D721Med (cell line): ENCODE measurements at regions not wholly inside any gene's neighbourhood (a gene's known extent, or its start where the extent isn't known, plus 50 kb on each side); places are given as distances from the start of the nearest gene placed in this dataset.
A peak's percentile ranks its signal among the peaks of the same experiment; 100 is the strongest.
"Not testable (repeated sequence)": the region's sequence is repeated elsewhere in the genome, so short reads cannot be mapped to it uniquely, and the experiment has no call there.

Experiments used
- DNase-seq: peaks from one replicate; pipeline ENCODE4 v3.0.0; 2011; ENCODE audit warnings: low spot score; ENCODE audit not compliant: insufficient read length
- FAIRE-seq: peaks from 2 replicates; lab custom pipeline; 2011; peaks lifted over from hg19 to GRCh38; lab: Jason Lieb, UNC
- TF ChIP-seq, protein P1 (sequence below): IDR thresholded peaks from 2 replicates; pipeline ENCODE4 v1.5.1; 2012; ENCODE audit warnings: mild to moderate bottlenecking, control low read depth; ENCODE audit not compliant: insufficient read depth; ENCODE audit errors: missing control alignments

DNA sequence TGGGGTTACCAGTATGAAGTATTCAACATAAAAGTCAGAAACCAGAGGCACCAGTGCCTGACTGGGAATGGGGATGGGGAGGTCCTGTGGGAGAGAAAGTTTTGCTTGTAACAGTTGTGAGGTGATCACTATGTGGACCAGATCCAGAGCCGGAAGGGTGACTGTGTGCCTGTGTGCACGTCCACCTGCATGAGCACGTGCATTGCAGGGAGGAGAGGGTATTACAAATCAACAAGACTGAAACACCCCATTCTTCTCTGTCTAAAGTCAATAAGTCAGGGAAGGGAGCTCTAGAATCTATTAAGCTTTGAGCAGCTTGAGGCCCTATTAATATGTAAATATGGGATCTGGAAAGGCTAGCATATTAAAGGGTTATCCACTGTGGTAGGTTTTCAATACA, 241.0 kb upstream of the ACVR2A start:
- DNase-seq = no peak
- TF ChIP-seq, protein P1, sequence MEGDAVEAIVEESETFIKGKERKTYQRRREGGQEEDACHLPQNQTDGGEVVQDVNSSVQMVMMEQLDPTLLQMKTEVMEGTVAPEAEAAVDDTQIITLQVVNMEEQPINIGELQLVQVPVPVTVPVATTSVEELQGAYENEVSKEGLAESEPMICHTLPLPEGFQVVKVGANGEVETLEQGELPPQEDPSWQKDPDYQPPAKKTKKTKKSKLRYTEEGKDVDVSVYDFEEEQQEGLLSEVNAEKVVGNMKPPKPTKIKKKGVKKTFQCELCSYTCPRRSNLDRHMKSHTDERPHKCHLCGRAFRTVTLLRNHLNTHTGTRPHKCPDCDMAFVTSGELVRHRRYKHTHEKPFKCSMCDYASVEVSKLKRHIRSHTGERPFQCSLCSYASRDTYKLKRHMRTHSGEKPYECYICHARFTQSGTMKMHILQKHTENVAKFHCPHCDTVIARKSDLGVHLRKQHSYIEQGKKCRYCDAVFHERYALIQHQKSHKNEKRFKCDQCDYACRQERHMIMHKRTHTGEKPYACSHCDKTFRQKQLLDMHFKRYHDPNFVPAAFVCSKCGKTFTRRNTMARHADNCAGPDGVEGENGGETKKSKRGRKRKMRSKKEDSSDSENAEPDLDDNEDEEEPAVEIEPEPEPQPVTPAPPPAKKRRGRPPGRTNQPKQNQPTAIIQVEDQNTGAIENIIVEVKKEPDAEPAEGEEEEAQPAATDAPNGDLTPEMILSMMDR = no peak
- FAIRE-seq = no peak

DNA sequence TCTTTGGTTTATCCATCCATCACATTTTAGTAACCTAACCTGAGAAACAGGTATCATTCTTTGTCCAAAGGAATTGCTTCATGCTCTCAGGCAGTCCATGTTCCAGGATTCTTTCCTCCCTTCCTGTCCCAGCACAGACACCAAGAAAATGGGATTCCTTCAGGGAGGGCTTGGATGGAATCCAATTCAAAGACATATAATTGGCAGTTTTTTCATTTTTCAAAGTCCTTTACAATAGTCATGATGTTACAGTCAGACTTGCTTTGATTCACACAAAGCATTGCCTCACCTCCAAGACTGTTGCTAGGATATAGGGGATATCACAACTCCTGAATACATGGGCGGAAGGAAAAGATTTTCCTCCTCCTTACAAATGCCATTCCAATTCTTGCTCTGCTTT, 241.4 kb upstream of the ACVR2A start:
- FAIRE-seq (no peak), DNase-seq (no peak)
- TF ChIP-seq, protein P1 = no peak

DNA sequence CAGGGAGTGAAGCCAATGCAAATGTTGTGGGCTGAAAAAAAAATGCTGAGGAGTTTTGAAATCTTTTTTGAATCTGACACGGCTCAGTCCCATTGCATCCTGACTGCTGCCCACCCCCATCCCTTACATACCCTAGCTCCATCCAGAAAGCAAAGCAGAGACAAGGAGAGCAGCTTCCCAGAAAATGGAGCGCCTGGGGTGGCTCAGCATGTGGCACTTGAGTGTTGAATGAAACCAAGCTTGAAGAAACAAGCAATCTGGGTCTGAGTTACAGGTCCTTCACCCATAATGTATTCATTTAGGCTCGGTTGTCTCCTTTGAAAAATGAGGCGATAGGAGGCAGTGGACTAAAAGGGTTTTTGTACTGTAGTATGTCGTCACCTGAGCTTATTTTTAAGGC, 244.2 kb upstream of the ACVR2A start:
- FAIRE-seq = no peak
- TF ChIP-seq, protein P1 = no peak

DNA sequence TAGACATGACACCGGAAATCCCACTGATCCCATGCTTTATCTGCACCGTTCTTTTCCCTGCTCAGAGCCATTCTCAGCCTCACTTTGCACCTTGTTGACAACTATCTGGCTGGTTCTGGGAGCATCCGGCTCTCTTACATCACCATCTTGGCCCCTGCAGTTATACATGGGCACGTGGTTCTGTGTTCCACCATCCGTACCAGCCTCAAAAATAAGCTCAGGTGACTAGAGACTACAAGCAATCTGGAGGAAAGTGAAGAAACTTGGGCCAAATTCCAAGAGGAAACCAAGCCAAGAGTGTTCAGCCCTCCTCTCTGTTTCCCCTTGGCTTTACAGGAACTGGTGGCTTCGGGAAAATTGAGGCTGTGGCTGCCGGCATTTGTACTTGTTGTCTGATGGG, 244.6 kb upstream of the ACVR2A start:
- FAIRE-seq = no peak

More for the DNA sequence above, 244.2 kb upstream of the ACVR2A start:
- DNase-seq = no peak

DNA sequence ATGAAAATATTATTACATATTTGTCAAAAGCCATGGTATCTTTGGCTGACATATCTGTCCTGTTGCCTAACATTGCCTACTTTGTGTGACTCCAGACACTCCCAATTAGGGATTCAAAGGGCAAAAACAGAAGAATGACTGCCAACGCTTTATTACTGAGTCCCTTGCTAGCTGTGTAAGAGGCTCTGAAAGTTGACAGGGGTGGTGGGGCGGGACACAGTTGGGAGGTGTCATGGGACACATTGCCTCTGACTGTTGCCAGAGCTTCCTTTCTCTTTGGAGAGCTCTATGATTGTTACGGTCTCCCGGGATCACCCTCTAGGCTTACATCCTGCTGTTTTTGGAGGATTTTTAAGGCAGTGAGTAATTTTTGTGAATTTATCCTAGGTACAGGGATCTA, 249.6 kb upstream of the ACVR2A start:
- no peak for DNase-seq
- no peak for FAIRE-seq
- TF ChIP-seq, protein P1 = no peak

More for the DNA sequence above, 244.6 kb upstream of the ACVR2A start:
- TF ChIP-seq, protein P1 = no peak
- DNase-seq = no peak

DNA sequence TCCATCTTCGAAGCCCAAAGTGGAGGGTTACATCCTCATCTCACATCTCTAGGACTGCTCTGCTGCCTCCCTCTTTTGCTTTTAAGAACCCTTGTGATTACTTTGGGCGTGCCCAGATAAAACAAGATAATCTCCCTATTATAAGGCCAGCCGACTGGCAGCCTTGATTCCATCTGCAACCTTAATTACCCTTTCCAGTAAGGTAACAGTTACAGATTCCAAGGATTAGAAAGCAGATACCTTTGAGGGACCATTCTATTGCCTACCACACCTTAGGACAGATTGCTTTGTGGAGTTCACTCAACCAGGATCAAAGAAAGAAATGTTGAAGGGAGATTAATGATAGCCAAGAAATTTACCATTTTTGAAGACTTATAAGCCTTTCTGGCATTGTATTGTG, 250.8 kb upstream of the ACVR2A start:
- no peak for DNase-seq

DNA sequence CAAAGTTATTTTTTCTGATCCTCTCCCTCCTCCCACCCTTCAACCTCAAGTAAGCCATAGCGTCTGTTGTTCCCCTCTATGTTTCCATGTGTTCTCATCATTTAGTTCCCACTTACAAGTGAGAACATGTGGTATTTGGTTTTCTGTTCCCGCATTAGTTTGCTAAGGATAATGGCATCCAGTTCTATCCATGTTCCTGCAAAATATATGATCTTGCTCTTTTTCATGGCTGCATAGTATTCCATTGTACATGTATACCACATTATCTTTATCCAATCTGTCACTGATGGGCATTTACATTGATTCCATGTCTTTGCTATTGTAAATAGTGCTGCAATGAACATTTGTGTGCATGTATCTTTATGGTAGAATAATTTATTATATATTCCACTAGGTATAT, 252.0 kb upstream of the ACVR2A start:
- not testable (repeated sequence) for FAIRE-seq, DNase-seq

More for the DNA sequence above, 250.8 kb upstream of the ACVR2A start:
- FAIRE-seq = peak; percentile 35
- TF ChIP-seq, protein P1 = no peak

DNA sequence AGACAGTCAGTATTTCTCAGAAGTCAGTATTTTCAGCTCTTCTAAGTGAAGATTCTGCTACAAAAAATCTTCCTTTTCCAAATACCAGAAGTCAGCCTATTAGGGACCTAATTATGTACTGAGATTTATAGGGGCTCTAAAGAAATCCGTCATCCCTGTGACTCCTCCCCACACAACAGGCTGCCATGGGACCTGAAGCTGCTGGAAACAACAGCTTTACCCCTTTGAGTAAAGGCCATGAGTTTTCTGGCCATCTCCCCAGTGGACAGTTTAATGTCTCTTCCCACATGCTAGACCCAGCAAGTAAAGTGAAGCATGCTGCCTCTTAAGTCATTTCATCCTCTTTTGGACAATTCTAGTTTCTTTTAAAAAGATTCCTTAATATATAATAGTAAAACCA, 255.7 kb upstream of the ACVR2A start:
- DNase-seq (no peak), FAIRE-seq (no peak)
- TF ChIP-seq, protein P1 = no peak
